Endothelial cell of umbilical vein (primary cell): ENCODE measurements at regions not wholly inside any gene's neighbourhood (a gene's known extent, or its start where the extent isn't known, plus 50 kb on each side); places are given as distances from the start of the nearest gene placed in this dataset.

ENCODE experiments used
- BruUV-seq: library from RNA; stranded (reverse); fragments of 400-500 nt; replicated peaks from 2 replicates; lab custom pipeline; 2021; lab: Mats Ljungman, UMichigan
- CTCF ChIA-PET: fragments of 300-600, 350-600 bp; sonication (Branson Sonifier 250); formaldehyde crosslinking; loops from one replicate; lab custom pipeline; 2021; ENCODE audit warnings: antibody characterized with exemption, inconsistent platforms; lab: Charles Lee
- POLR2A ChIA-PET: fragments of 300-600, 350-600 bp; sonication (Branson Sonifier 250); formaldehyde crosslinking; loops from one replicate; lab custom pipeline; 2021; ENCODE audit warnings: antibody characterized with exemption, inconsistent platforms; lab: Charles Lee
- DNase-seq: peaks from one replicate; pipeline ENCODE4 v3.0.0-alpha.2; 2011; ENCODE audit warnings: low read depth, low spot score
- FAIRE-seq: peaks from 2 replicates; lab custom pipeline; 2011; peaks lifted over from hg19 to GRCh38; lab: Jason Lieb, UNC
- H2AFZ ChIP-seq: 2 replicates; pipeline ENCODE4 v1.6.0; 2012; ENCODE audit warnings: low read depth, low read length, control low read depth, inconsistent platforms
- H3K27ac ChIP-seq: 2 replicates; pipeline ENCODE4 v1.5.1; 2011; ENCODE audit warnings: low read depth, mild to moderate bottlenecking, control low read depth, low read length, moderate library complexity; ENCODE audit not compliant: insufficient read depth
- H3K27me3 ChIP-seq, 2 experiments: 2 replicates each; pipeline versions ENCODE4 v1.6.0 to v1.6.1; 2011; ENCODE audit warnings: low read length in 2 of 2, mixed read lengths in 1 of 2; ENCODE audit not compliant: control insufficient read depth in 2 of 2, insufficient read depth in 2 of 2
- H3K36me3 ChIP-seq, 2 experiments: 2 replicates in 1 of 2; 3 replicates in 1 of 2; pipeline ENCODE4 v1.5.1; 2011; ENCODE audit warnings: low read length in 2 of 2, mild to moderate bottlenecking in 1 of 2, moderate library complexity in 1 of 2; ENCODE audit not compliant: control insufficient read depth in 2 of 2, insufficient read depth in 2 of 2; ENCODE audit errors: extremely low read depth in 1 of 2
- H3K4me1 ChIP-seq: 3 replicates; pipeline ENCODE4 v1.5.1; 2011; ENCODE audit warnings: mild to moderate bottlenecking, low read length; ENCODE audit not compliant: control insufficient read depth, insufficient read depth; ENCODE audit errors: extremely low read depth
- H3K4me2 ChIP-seq: 2 replicates; pipeline ENCODE4 v1.6.1; 2011; ENCODE audit warnings: low read length, control low read depth, mixed read lengths; ENCODE audit not compliant: insufficient read depth
- H3K4me3 ChIP-seq, 3 experiments: fragments of 200-600 bp in 1 of 3; sonication (generic), shearing (Covaris generic) in 1 of 3; replicated peaks in 1 of 3; 2 replicates each; pipeline ENCODE4 v1.5.1; 2011 to 2016; ENCODE audit warnings: control low read depth in 3 of 3, low read length in 3 of 3, mild to moderate bottlenecking in 2 of 3, inconsistent platforms in 1 of 3, low read depth in 1 of 3, moderate library complexity in 1 of 3; ENCODE audit not compliant: insufficient read depth in 1 of 3
- H3K79me2 ChIP-seq: 2 replicates; pipeline ENCODE4 v1.6.0; 2012; ENCODE audit warnings: low read length, inconsistent platforms; ENCODE audit not compliant: control insufficient read depth, insufficient read depth
- H3K9ac ChIP-seq: replicated peaks from 2 replicates; pipeline ENCODE3; 2011; ENCODE audit warnings: low read length, control low read depth; ENCODE audit not compliant: insufficient read depth; ENCODE audit errors: extremely low read depth
- H3K9me1 ChIP-seq: replicated peaks from 3 replicates; pipeline ENCODE4 v1.6.0; 2011; ENCODE audit warnings: mild to moderate bottlenecking, low read length; ENCODE audit not compliant: control insufficient read depth, insufficient read depth; ENCODE audit errors: extremely low read depth
- H3K9me3 ChIP-seq: replicated peaks from 2 replicates; pipeline ENCODE4 v1.5.1; 2012; ENCODE audit warnings: low read length, inconsistent platforms; ENCODE audit not compliant: control insufficient read depth, insufficient read depth
- H4K20me1 ChIP-seq: replicated peaks from 2 replicates; pipeline ENCODE3; 2011; ENCODE audit warnings: mild to moderate bottlenecking, low read length; ENCODE audit not compliant: control insufficient read depth, insufficient read depth; ENCODE audit errors: extremely low read depth
- CTCF ChIP-seq, 2 donors: IDR thresholded peaks; 1 replicate in 1 of 2; 2 replicates in 1 of 2; pipeline ENCODE4 v1.5.1; 2011; ENCODE audit warnings: low read length in 2 of 2, mild to moderate bottlenecking in 2 of 2, moderate library complexity in 2 of 2, control low read depth in 1 of 2, inconsistent platforms in 1 of 2, low read depth in 1 of 2; ENCODE audit not compliant: insufficient read depth in 1 of 2; ENCODE audit errors: extremely low read depth in 1 of 2
- EZH2 ChIP-seq: IDR thresholded peaks from 2 replicates; pipeline ENCODE4 v1.6.1; 2012; ENCODE audit warnings: borderline replicate concordance, low read depth, mild to moderate bottlenecking, moderate library complexity, low read length, inconsistent platforms; ENCODE audit not compliant: severe bottlenecking
- FOS ChIP-seq: IDR thresholded peaks from 2 replicates; pipeline ENCODE4 v1.6.1; 2011; ENCODE audit warnings: mild to moderate bottlenecking, low read length, moderate library complexity, borderline replicate concordance; ENCODE audit not compliant: insufficient read depth
- GATA2 ChIP-seq: IDR thresholded peaks from 2 replicates; pipeline ENCODE4 v1.7.0; 2011; ENCODE audit warnings: low read depth, mild to moderate bottlenecking, moderate library complexity, mixed read lengths, low read length; ENCODE audit not compliant: insufficient read length, insufficient read depth
- JUN ChIP-seq: IDR thresholded peaks from 2 replicates; pipeline ENCODE4 v1.6.1; 2011; ENCODE audit warnings: borderline replicate concordance, low read depth; ENCODE audit not compliant: insufficient read length, insufficient read depth
- MYC ChIP-seq: IDR thresholded peaks from one replicate; pipeline ENCODE4 v1.6.1; 2011; ENCODE audit warnings: mild to moderate bottlenecking, low read depth, low read length
- POLR2A ChIP-seq: IDR thresholded peaks from 2 replicates; pipeline ENCODE4 v1.6.1; 2012; ENCODE audit warnings: low read depth, mild to moderate bottlenecking, control low read depth, low read length
- POLR2AphosphoS5 ChIP-seq: IDR thresholded peaks from 2 replicates; pipeline ENCODE4 v1.6.1; 2012; ENCODE audit warnings: low read depth, mild to moderate bottlenecking, control low read depth, low read length, moderate library complexity; ENCODE audit not compliant: insufficient read depth
- dilution Hi-C: fragments of 300-500 bp; cut with MboI; formaldehyde crosslinking; loops from one replicate; pipeline ENCODE4 v1.15.0; 2019; ENCODE audit warnings: low sequenced_read_pairs; ENCODE audit not compliant: extremely low pct_ligation_motif_present
- intact Hi-C: fragments of 100-400 bp; cut with micrococcal nuclease; formaldehyde crosslinking; loops from one replicate; pipeline ENCODE4 v1.10.0; 2022
- TF ChIP-seq, protein P1 (sequence below): IDR thresholded peaks from 2 replicates; pipeline ENCODE4 v1.6.1; 2011; ENCODE audit not compliant: insufficient read depth, insufficient read length

DNA sequence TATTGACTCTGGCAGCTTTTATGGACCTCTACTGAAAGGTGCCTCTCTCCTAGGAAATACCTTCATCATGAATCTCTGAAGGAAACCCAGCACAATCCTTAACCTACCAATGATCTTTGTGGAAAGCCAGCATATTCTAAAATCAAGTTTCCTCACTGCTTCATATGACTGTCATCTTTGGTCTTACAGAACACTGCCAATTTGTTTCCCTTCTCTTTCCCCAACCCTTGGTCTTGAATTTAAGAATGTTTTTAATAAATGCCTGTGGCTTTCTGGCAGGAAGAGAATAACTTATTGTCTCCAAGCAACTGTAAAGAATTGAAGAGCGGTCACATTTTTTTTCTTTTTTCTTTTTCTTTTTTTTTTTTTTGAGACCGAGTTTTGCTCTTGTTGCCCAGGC, 427.6 kb downstream of the IPO8 start:
- Histone ChIP-seq H3K9me1 (no peaks in the 10 kb centered on the region), H2AFZ (no peak overlapping the region), H4K20me1 (no peaks in the 10 kb centered on the region), H3K4me1 (no peaks in the 10 kb centered on the region), H3K36me3 (no peaks in the 10 kb centered on the region), H3K4me2 (no peak overlapping the region), H3K27me3 (peaks cover 0 to 2% of the 10 kb centered on the region in 2 experiments), H3K27ac (no peak overlapping the region), H3K79me2 (no peaks in the 10 kb centered on the region), H3K4me3 (no peak overlapping the region), H3K9me3 (no peaks in the 10 kb centered on the region), H3K9ac (no peak overlapping the region)
- TF ChIP-seq CTCF (IDR thresholded peaks at IDR 0.05; ENCODE audit: extremely low read depth in 1 of 2, insufficient read depth in 1 of 2, low read depth in 1 of 2, low read length in 2 of 2) (no peak), JUN (no peak), FOS (no peak), MYC (no peak), POLR2A (no peak), EZH2 (no peak), GATA2 (no peak), POLR2AphosphoS5 (no peak)
- TF ChIP-seq, protein P1, sequence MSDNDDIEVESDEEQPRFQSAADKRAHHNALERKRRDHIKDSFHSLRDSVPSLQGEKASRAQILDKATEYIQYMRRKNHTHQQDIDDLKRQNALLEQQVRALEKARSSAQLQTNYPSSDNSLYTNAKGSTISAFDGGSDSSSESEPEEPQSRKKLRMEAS: no peak
- intact Hi-C loops: no loop called here
- dilution Hi-C loops: no loop called here
- no peak for DNase-seq
- CTCF ChIA-PET: no interaction called here
- FAIRE-seq: no peak
- no TSS peak for BruUV-seq
- POLR2A ChIA-PET: no interaction called here
